ENCODE measurements at regions not wholly inside any gene's neighbourhood (a gene's known extent, or its start where the extent isn't known, plus 50 kb on each side); places are given as distances from the start of the nearest gene placed in this dataset.

GRCh38 chr4:17134565-17134964, 236.1 kb upstream of the LDB2 start:
- no peaks in the 10 kb centered on the region for H3K4me1 ChIP-seq (ENCODE audit: insufficient read depth, poor library complexity, severe bottlenecking)
- H3K4me3 ChIP-seq (ENCODE audit: severe bottlenecking) = no peak overlapping the region
- H3K27me3 ChIP-seq (ENCODE audit: insufficient read depth, poor library complexity, severe bottlenecking) = no peaks in the 10 kb centered on the region
- TF ChIP-seq CTCF (IDR thresholded peaks at IDR 0.05; ENCODE audit: poor library complexity, severe bottlenecking) = no peak
- H3K27ac ChIP-seq (ENCODE audit: poor library complexity, severe bottlenecking) = no peak overlapping the region
- DNase-seq (ENCODE audit: low spot score) (no peak), ATAC-seq (ENCODE audit: low read depth) (no peak)
- no peaks in the 10 kb centered on the region for H3K9me3 ChIP-seq (ENCODE audit: severe bottlenecking)
- no peaks in the 10 kb centered on the region for H3K36me3 ChIP-seq (ENCODE audit: low read depth)

- no peak for TF ChIP-seq CTCF (IDR thresholded peaks at IDR 0.05; ENCODE audit: poor library complexity, severe bottlenecking)
- ATAC-seq (ENCODE audit: low read depth) (no peak), DNase-seq (ENCODE audit: low spot score) (no peak)
- no peak overlapping the region for H3K27ac ChIP-seq (ENCODE audit: poor library complexity, severe bottlenecking)
- no peaks in the 10 kb centered on the region for H3K9me3 ChIP-seq (ENCODE audit: severe bottlenecking)
- no peaks in the 10 kb centered on the region for H3K27me3 ChIP-seq (ENCODE audit: insufficient read depth, poor library complexity, severe bottlenecking)
- H3K4me1 ChIP-seq (ENCODE audit: insufficient read depth, poor library complexity, severe bottlenecking) = no peaks in the 10 kb centered on the region
- no peaks in the 10 kb centered on the region for H3K36me3 ChIP-seq (ENCODE audit: low read depth)
- no peak overlapping the region for H3K4me3 ChIP-seq (ENCODE audit: severe bottlenecking)
Observed at GRCh38 chr4:17134100-17134499, 235.7 kb upstream of the LDB2 start.

GRCh38 chr4:17132226-17132625, 233.8 kb upstream of the LDB2 start:
- Histone ChIP-seq H3K27me3 (ENCODE audit: insufficient read depth, poor library complexity, severe bottlenecking) (no peaks in the 10 kb centered on the region), H3K36me3 (ENCODE audit: low read depth) (no peaks in the 10 kb centered on the region), H3K4me1 (ENCODE audit: insufficient read depth, poor library complexity, severe bottlenecking) (no peaks in the 10 kb centered on the region), H3K27ac (ENCODE audit: poor library complexity, severe bottlenecking) (no peak overlapping the region), H3K9me3 (ENCODE audit: severe bottlenecking) (no peaks in the 10 kb centered on the region), H3K4me3 (ENCODE audit: severe bottlenecking) (no peak overlapping the region)
- no peak for TF ChIP-seq CTCF (IDR thresholded peaks at IDR 0.05; ENCODE audit: poor library complexity, severe bottlenecking)
- no peak for ATAC-seq (ENCODE audit: low read depth)
- no peak for DNase-seq (ENCODE audit: low spot score)

GRCh38 chr4:17128268-17128667, 229.8 kb upstream of the LDB2 start:
- H3K27me3 ChIP-seq (ENCODE audit: insufficient read depth, poor library complexity, severe bottlenecking) = no peaks in the 10 kb centered on the region
- TF ChIP-seq CTCF (IDR thresholded peaks at IDR 0.05; ENCODE audit: poor library complexity, severe bottlenecking) = no peak
- no peak for ATAC-seq (ENCODE audit: low read depth)
- no peak overlapping the region for H3K27ac ChIP-seq (ENCODE audit: poor library complexity, severe bottlenecking)
- DNase-seq (ENCODE audit: low spot score) = no peak
- no peaks in the 10 kb centered on the region for H3K4me1 ChIP-seq (ENCODE audit: insufficient read depth, poor library complexity, severe bottlenecking)
- H3K36me3 ChIP-seq (ENCODE audit: low read depth) = no peaks in the 10 kb centered on the region
- H3K9me3 ChIP-seq (ENCODE audit: severe bottlenecking) = no peaks in the 10 kb centered on the region
- no peak overlapping the region for H3K4me3 ChIP-seq (ENCODE audit: severe bottlenecking)

GRCh38 chr4:17126321-17126966, 228.0 kb upstream of the LDB2 start:
- TF ChIP-seq CTCF (IDR thresholded peaks at IDR 0.05; ENCODE audit: poor library complexity, severe bottlenecking) = no peak
- H3K27me3 ChIP-seq (ENCODE audit: insufficient read depth, poor library complexity, severe bottlenecking) = no peaks in the 10 kb centered on the region
- no peak overlapping the region for H3K4me3 ChIP-seq (ENCODE audit: severe bottlenecking)
- no peaks in the 10 kb centered on the region for H3K9me3 ChIP-seq (ENCODE audit: severe bottlenecking)
- DNase-seq (ENCODE audit: low spot score) = no peak
- no peaks in the 10 kb centered on the region for H3K36me3 ChIP-seq (ENCODE audit: low read depth)
- ATAC-seq (ENCODE audit: low read depth) = no peak
- no peaks in the 10 kb centered on the region for H3K4me1 ChIP-seq (ENCODE audit: insufficient read depth, poor library complexity, severe bottlenecking)
- no peak overlapping the region for H3K27ac ChIP-seq (ENCODE audit: poor library complexity, severe bottlenecking)

Data from RWPE2 (cell line).